ENCODE measurements at regions not wholly inside any gene's neighbourhood (a gene's known extent, or its start where the extent isn't known, plus 50 kb on each side); places are given as distances from the start of the nearest gene placed in this dataset.
"Not testable (repeated sequence)": the region's sequence is repeated elsewhere in the genome, so short reads cannot be mapped to it uniquely, and the experiment has no call there.

DNA sequence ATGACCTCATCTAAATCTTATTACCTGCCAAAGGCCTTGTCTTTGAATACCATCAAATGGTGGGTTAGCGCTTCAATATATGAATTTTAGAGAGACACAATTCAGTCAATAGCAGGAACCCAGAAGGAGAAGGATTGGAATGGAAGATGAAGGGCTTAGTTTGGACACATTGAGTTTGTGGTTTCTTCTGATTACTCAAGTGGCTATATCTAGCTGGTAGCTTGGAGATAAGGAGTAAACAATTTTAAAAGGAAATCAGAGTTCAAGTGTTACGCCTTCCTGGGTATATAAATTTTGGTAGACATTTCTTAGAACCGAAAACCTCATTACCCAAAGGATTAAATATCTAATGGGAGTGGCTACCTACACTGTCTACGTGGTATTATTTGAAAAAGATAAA, 80.2 kb downstream of the RGS2 start:
- no peak overlapping the region for H3K4me3 ChIP-seq (ENCODE audit: low read length in 2 of 2)
- Mint-ChIP-seq H3K27ac (no peak overlapping the region), H3K4me1 (no peaks in the 10 kb centered on the region), H3K4me3 (no peak overlapping the region), H3K36me3 (no peaks in the 10 kb centered on the region), H3K27me3 (no peaks in the 10 kb centered on the region), H3K9me3 (peaks cover 0 to 2% (median 0%) of the 10 kb centered on the region in 8 donors)
- POLR2A ChIA-PET (ENCODE audit: partially characterized antibody), result no interaction called here
- no peaks in the 10 kb centered on the region for H3K27me3 ChIP-seq (ENCODE audit: insufficient read depth, low read length)
- H3K27ac ChIP-seq (ENCODE audit: low read depth, low read length), result no peak overlapping the region
- H3K36me3 ChIP-seq (ENCODE audit: insufficient read depth, low read length), result no peaks in the 10 kb centered on the region
- intact Hi-C loops (cut with micrococcal nuclease), result no loop called here
- H3K4me1 ChIP-seq (ENCODE audit: insufficient read depth, low read length), result no peaks in the 10 kb centered on the region
- no peaks in the 10 kb centered on the region for H3K9me3 ChIP-seq (ENCODE audit: control insufficient read depth in 1 of 2, low read length in 2 of 2)
- DNase-seq, result no peak
- CTCF ChIA-PET (ENCODE audit: partially characterized antibody), result no interaction called here

DNA sequence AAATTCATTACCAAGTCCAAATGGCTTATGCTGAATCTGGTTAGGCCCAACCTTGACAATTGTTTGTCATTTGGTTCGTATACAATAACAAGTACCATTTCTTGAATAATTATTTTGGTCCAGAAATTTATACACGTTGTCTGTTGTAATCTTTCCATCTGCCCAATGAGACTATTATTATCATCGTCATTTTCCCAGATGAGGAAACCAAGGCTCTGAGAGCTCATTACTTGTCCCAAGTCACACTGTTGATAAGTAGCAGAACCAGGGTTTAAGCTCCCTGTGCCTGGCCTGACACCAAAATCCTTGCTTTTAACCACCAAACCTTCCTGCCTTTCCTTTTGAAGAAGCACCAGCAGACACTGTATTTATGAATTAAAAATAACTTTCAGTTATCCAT, 81.3 kb downstream of the RGS2 start:
- Histone ChIP-seq H3K9me3 (ENCODE audit: control insufficient read depth in 1 of 2, low read length in 2 of 2) (no peaks in the 10 kb centered on the region), H3K4me1 (ENCODE audit: insufficient read depth, low read length) (no peaks in the 10 kb centered on the region), H3K27ac (ENCODE audit: low read depth, low read length) (no peak overlapping the region), H3K36me3 (ENCODE audit: insufficient read depth, low read length) (no peaks in the 10 kb centered on the region), H3K27me3 (ENCODE audit: insufficient read depth, low read length) (no peaks in the 10 kb centered on the region), H3K4me3 (ENCODE audit: low read length in 2 of 2) (no peak overlapping the region)
- intact Hi-C loops (cut with micrococcal nuclease), result no loop called here
- ChIA-PET CTCF (ENCODE audit: partially characterized antibody) (no interaction called here), POLR2A (ENCODE audit: partially characterized antibody) (no interaction called here)
- Mint-ChIP-seq H3K4me1 (no peaks in the 10 kb centered on the region), H3K4me3 (no peak overlapping the region), H3K27me3 (no peaks in the 10 kb centered on the region), H3K36me3 (no peaks in the 10 kb centered on the region), H3K27ac (no peak overlapping the region), H3K9me3 (peaks cover 0 to 2% (median 0%) of the 10 kb centered on the region in 8 donors)
- no peak for DNase-seq

DNA sequence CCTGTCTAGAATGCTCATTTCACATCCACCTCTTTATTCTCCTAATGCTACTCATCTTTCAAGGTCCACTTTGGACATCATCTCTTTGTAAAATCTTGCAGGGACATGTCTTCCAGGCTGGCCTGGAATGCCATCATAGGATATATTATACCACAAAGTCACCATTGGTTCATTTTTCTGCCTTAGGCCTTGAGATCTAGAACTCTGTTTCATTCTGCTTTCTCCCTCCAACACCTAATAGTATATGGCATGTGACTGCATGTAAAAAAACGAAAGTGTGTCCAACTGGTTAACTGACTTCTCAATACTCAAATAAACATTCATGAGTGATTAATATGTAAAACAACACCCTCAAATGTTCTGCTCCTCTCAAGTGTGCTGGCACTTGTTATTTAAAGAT, 84.1 kb downstream of the RGS2 start:
- ChIA-PET CTCF (ENCODE audit: partially characterized antibody) (no interaction called here), POLR2A (ENCODE audit: partially characterized antibody) (no interaction called here)
- peaks cover 0 to 2% (median 0%) of the 10 kb centered on the region in 8 donors for H3K9me3 Mint-ChIP-seq
- H3K4me1 ChIP-seq (ENCODE audit: insufficient read depth, low read length), result no peaks in the 10 kb centered on the region
- H3K27me3 Mint-ChIP-seq, result peaks cover 0 to 2% of the 10 kb centered on the region in 2 donors
- H3K36me3 Mint-ChIP-seq, result no peaks in the 10 kb centered on the region
- H3K9me3 ChIP-seq (ENCODE audit: control insufficient read depth in 1 of 2, low read length in 2 of 2), result no peaks in the 10 kb centered on the region
- H3K27ac Mint-ChIP-seq, result no peak overlapping the region
- intact Hi-C loops (cut with micrococcal nuclease), result no loop called here
- H3K27me3 ChIP-seq (ENCODE audit: insufficient read depth, low read length), result no peaks in the 10 kb centered on the region
- no peaks in the 10 kb centered on the region for H3K36me3 ChIP-seq (ENCODE audit: insufficient read depth, low read length)
- no peak overlapping the region for H3K27ac ChIP-seq (ENCODE audit: low read depth, low read length)
- H3K4me1 Mint-ChIP-seq, result no peaks in the 10 kb centered on the region
- no peak overlapping the region for H3K4me3 Mint-ChIP-seq
- no peak for DNase-seq
- no peak overlapping the region for H3K4me3 ChIP-seq (ENCODE audit: low read length in 2 of 2)

DNA sequence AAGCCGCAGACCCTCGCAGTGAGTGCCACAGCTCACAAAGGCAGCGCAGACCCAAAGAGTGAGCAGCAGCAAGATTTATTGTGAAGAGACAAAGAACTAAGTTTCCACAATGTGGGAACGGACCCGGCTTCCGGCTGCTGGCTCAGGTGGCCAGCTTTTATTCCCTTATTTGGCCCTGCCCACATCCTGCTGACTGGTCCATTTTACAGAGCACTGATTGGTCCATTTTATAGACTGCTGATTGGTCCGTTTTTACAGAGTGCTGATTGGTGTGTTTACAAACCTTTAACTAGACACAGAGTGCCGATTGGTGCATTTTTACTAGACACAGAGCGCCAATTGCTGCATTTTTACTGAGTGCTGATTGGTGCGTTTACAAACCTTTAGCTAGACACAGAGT, 86.6 kb downstream of the RGS2 start:
- H3K9me3 Mint-ChIP-seq; H3K27me3 ChIP-seq (ENCODE audit: insufficient read depth, low read length); DNase-seq; H3K27ac Mint-ChIP-seq; intact Hi-C loops (cut with micrococcal nuclease); H3K4me1 Mint-ChIP-seq; H3K36me3 ChIP-seq (ENCODE audit: insufficient read depth, low read length); H3K4me3 ChIP-seq (ENCODE audit: low read length in 2 of 2); POLR2A ChIA-PET (ENCODE audit: partially characterized antibody); H3K9me3 ChIP-seq (ENCODE audit: control insufficient read depth in 1 of 2, low read length in 2 of 2); H3K4me3 Mint-ChIP-seq; H3K4me1 ChIP-seq (ENCODE audit: insufficient read depth, low read length); H3K27me3 Mint-ChIP-seq; CTCF ChIA-PET (ENCODE audit: partially characterized antibody); H3K36me3 Mint-ChIP-seq; H3K27ac ChIP-seq (ENCODE audit: low read depth, low read length): not testable (repeated sequence)

DNA sequence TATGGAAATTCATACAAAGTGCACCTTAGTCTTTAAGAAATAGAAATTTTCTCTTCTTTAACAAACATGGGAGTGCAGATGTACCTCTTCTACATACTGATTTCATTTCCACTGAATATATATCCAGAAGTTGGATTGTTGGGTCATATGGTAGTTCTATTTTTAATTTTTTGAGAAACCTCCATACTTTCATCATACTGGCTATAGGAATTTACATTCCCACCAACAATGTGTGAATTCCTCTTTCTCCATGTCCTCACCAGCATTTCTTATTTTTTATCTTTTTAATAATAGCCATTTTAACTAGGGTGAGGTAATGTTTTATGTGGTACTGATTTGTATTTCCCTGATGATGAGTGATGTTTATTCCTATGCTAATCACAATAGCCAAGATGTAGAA, 87.5 kb downstream of the RGS2 start:
- H3K27ac ChIP-seq (ENCODE audit: low read depth, low read length), result no peak overlapping the region
- Mint-ChIP-seq H3K27me3 (peaks cover 0 to 4% of the 10 kb centered on the region in 2 donors), H3K27ac (no peak overlapping the region), H3K4me3 (no peak overlapping the region), H3K36me3 (no peaks in the 10 kb centered on the region), H3K9me3 (peaks cover 0 to 2% (median 0%) of the 10 kb centered on the region in 8 donors), H3K4me1 (no peaks in the 10 kb centered on the region)
- DNase-seq, result no peak
- POLR2A ChIA-PET (ENCODE audit: partially characterized antibody), result no interaction called here
- intact Hi-C loops (cut with micrococcal nuclease), result no loop called here
- H3K36me3 ChIP-seq (ENCODE audit: insufficient read depth, low read length), result no peaks in the 10 kb centered on the region
- H3K9me3 ChIP-seq (ENCODE audit: control insufficient read depth in 1 of 2, low read length in 2 of 2), result no peaks in the 10 kb centered on the region
- CTCF ChIA-PET (ENCODE audit: partially characterized antibody), result no interaction called here
- no peak overlapping the region for H3K4me3 ChIP-seq (ENCODE audit: low read length in 2 of 2)
- no peaks in the 10 kb centered on the region for H3K4me1 ChIP-seq (ENCODE audit: insufficient read depth, low read length)
- no peaks in the 10 kb centered on the region for H3K27me3 ChIP-seq (ENCODE audit: insufficient read depth, low read length)

DNA sequence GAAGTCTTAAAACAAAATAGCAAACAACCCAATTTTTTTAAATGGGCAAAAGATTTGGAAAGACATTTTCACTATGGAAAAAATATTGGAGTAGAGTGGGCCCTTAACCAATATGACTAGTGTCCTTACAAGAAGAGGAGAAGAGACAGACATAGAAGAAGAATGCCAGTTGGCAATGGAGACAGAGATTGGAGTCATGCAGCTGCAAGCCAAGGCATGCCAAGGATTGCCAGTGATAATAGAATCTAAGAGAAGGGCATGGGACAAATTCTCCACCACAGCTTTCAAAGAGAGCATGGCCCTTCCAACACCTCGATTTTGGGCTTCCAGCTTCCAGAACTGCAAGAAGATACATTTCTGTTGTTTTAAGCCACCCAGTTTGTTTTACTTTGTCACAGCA, 92.7 kb downstream of the RGS2 start:
- no peaks in the 10 kb centered on the region for H3K36me3 ChIP-seq (ENCODE audit: insufficient read depth, low read length)
- no peaks in the 10 kb centered on the region for H3K9me3 ChIP-seq (ENCODE audit: control insufficient read depth in 1 of 2, low read length in 2 of 2)
- H3K27me3 ChIP-seq (ENCODE audit: insufficient read depth, low read length), result peaks cover 3% of the 10 kb centered on the region
- Mint-ChIP-seq H3K27ac (no peak overlapping the region), H3K9me3 (peaks cover 0 to 2% (median 0%) of the 10 kb centered on the region in 8 donors), H3K4me1 (no peaks in the 10 kb centered on the region), H3K27me3 (peaks cover 0 to 5% of the 10 kb centered on the region in 2 donors), H3K4me3 (no peak overlapping the region), H3K36me3 (no peaks in the 10 kb centered on the region)
- no peak for DNase-seq
- no peak overlapping the region for H3K27ac ChIP-seq (ENCODE audit: low read depth, low read length)
- ChIA-PET CTCF (ENCODE audit: partially characterized antibody) (no interaction called here), POLR2A (ENCODE audit: partially characterized antibody) (no interaction called here)
- no peak overlapping the region for H3K4me3 ChIP-seq (ENCODE audit: low read length in 2 of 2)
- intact Hi-C loops (cut with micrococcal nuclease), result no loop called here
- no peaks in the 10 kb centered on the region for H3K4me1 ChIP-seq (ENCODE audit: insufficient read depth, low read length)

DNA sequence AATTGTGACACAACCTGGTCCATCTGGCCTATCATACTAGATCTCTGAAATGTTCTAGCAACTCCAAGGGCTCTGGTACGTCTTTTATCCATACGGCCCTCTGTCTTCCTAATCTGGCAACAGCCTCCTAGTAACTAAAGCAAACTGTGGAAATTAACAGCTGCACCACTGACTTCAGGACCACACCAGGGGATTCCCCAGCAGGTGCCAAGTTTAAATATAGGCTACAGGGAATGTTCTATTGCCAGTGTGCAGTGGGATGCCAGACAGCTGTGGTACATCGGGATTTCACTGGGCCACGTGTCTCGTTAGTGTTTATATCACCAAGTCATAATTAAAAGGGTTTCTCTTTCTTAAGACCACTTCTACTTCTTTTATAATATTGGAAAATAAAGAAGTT, 94.3 kb downstream of the RGS2 start:
- H3K36me3 Mint-ChIP-seq, result no peaks in the 10 kb centered on the region
- peaks cover 0 to 1% (median 0%) of the 10 kb centered on the region in 4 donors for H3K4me1 Mint-ChIP-seq
- H3K27ac ChIP-seq (ENCODE audit: low read depth, low read length), result no peak overlapping the region
- no peak overlapping the region for H3K4me3 Mint-ChIP-seq
- intact Hi-C loops (cut with micrococcal nuclease), result no loop called here
- H3K9me3 ChIP-seq (ENCODE audit: control insufficient read depth in 1 of 2, low read length in 2 of 2), result no peaks in the 10 kb centered on the region
- H3K27ac Mint-ChIP-seq, result no peak overlapping the region
- no peaks in the 10 kb centered on the region for H3K4me1 ChIP-seq (ENCODE audit: insufficient read depth, low read length)
- H3K9me3 Mint-ChIP-seq, result no peaks in the 10 kb centered on the region
- no peaks in the 10 kb centered on the region for H3K36me3 ChIP-seq (ENCODE audit: insufficient read depth, low read length)
- peaks cover 3% of the 10 kb centered on the region for H3K27me3 ChIP-seq (ENCODE audit: insufficient read depth, low read length)
- no peak for DNase-seq
- peaks cover 0 to 5% of the 10 kb centered on the region in 2 donors for H3K27me3 Mint-ChIP-seq
- no peak overlapping the region for H3K4me3 ChIP-seq (ENCODE audit: low read length in 2 of 2)
- POLR2A ChIA-PET (ENCODE audit: partially characterized antibody), result no interaction called here
- CTCF ChIA-PET (ENCODE audit: partially characterized antibody), result no interaction called here

DNA sequence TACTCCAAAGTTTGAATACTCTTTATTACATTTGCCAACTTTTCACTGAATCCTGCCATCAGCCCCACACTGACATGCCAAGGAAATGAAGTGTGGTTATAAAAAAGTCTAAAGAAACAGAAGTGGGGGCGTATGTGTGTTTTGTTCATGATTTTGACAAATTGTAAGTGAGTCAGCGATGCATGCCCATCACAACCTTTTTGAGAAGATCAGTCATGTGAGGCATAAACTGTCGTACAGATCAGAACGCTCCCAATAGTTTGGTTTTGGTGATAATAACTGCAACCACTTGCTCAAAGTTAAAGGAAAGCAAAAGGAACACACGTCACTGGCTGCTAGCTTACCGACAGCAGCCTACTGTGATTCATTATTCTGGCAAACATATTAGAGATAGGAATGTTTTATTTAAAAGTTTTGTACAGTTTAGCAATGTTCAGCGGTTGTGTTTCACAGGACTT, 95.6 kb downstream of the RGS2 start:
- Histone ChIP-seq H3K4me1 (ENCODE audit: insufficient read depth, low read length) (no peaks in the 10 kb centered on the region), H3K4me3 (ENCODE audit: low read length in 2 of 2) (no peak overlapping the region), H3K27ac (ENCODE audit: low read depth, low read length) (no peak overlapping the region), H3K36me3 (ENCODE audit: insufficient read depth, low read length) (no peaks in the 10 kb centered on the region), H3K9me3 (ENCODE audit: control insufficient read depth in 1 of 2, low read length in 2 of 2) (no peaks in the 10 kb centered on the region), H3K27me3 (ENCODE audit: insufficient read depth, low read length) (peaks cover 3% of the 10 kb centered on the region)
- intact Hi-C loops (cut with micrococcal nuclease), result no loop called here
- POLR2A ChIA-PET (ENCODE audit: partially characterized antibody), result no interaction called here
- peaks cover 0 to 1% (median 0%) of the 10 kb centered on the region in 4 donors for H3K4me1 Mint-ChIP-seq
- no peak overlapping the region for H3K4me3 Mint-ChIP-seq
- H3K9me3 Mint-ChIP-seq, result peaks cover 0 to 2% (median 0%) of the 10 kb centered on the region in 8 donors
- H3K36me3 Mint-ChIP-seq, result no peaks in the 10 kb centered on the region
- no peak overlapping the region for H3K27ac Mint-ChIP-seq
- CTCF ChIA-PET (ENCODE audit: partially characterized antibody), result no interaction called here
- peaks cover 0 to 3% of the 10 kb centered on the region in 2 donors for H3K27me3 Mint-ChIP-seq
- DNase-seq, result no peak

Data from CD4-positive, alpha-beta memory T cell (primary cell).